AG04450 (cell line): ENCODE measurements at regions not wholly inside any gene's neighbourhood (a gene's known extent, or its start where the extent isn't known, plus 50 kb on each side); places are given as distances from the start of the nearest gene placed in this dataset.

Source experiments
- CTCF ChIA-PET: fragments of 300-600, 350-600 bp; formaldehyde crosslinking; extraction: SDS; loops from one replicate; lab custom pipeline; 2022; ENCODE audit warnings: antibody characterized with exemption, inconsistent platforms; lab: Charles Lee
- POLR2A ChIA-PET: fragments of 350-600 bp; formaldehyde crosslinking; extraction: SDS; loops from one replicate; lab custom pipeline; 2021; ENCODE audit warnings: antibody characterized with exemption, inconsistent platforms; lab: Yijun Ruan, JAX
- DNase-seq: peaks from one replicate; pipeline ENCODE4 v3.0.0-alpha.2; 2011; ENCODE audit warnings: low read depth, low spot score
- H3K27ac ChIP-seq: one replicate; pipeline ENCODE4 v1.5.1; 2012; ENCODE audit warnings: low read depth, low read length, control low read depth
- H3K27me3 ChIP-seq: one replicate; pipeline ENCODE4 v1.6.0; 2012; ENCODE audit warnings: low read length; ENCODE audit not compliant: control insufficient read depth, insufficient read depth
- H3K4me3 ChIP-seq: 2 replicates; pipeline ENCODE4 v1.5.1; 2011; ENCODE audit warnings: mild to moderate bottlenecking, low read depth, low read length, control low read depth
- H3K9me3 ChIP-seq: 2 replicates; pipeline ENCODE4 v1.5.1; 2012; ENCODE audit warnings: low read length; ENCODE audit not compliant: control insufficient read depth, insufficient read depth
- CTCF ChIP-seq: IDR thresholded peaks from 2 replicates; pipeline ENCODE4 v1.5.1; 2011; ENCODE audit warnings: low read depth, low read length, control low read depth, inconsistent platforms

GRCh38 chr14:71783088-71783487 is 149.1 kb upstream of the RGS6 start:
- CTCF ChIA-PET = interaction anchor here (2.4 to 3.3 kb wide), 2 partner anchors 30 to 72 kb away, joined by 7 to 10 read pairs; no protein-coding TSS in a partner anchor
- no peak overlapping the region for H3K27ac ChIP-seq
- no peak for DNase-seq
- TF ChIP-seq CTCF = no peak
- H3K9me3 ChIP-seq = no peaks in the 10 kb centered on the region
- POLR2A ChIA-PET = no interaction called here
- H3K27me3 ChIP-seq = peaks cover 2% of the 10 kb centered on the region
- no peak overlapping the region for H3K4me3 ChIP-seq

- ChIA-PET POLR2A (no interaction called here), CTCF (interaction anchor here (1.2 to 3.3 kb wide), 4 partner anchors 30 to 645 kb away, joined by 3 to 10 read pairs (median 7); no protein-coding TSS in a partner anchor)
- no peak for DNase-seq
- TF ChIP-seq CTCF = no peak
- Histone ChIP-seq H3K27me3 (peaks cover 2% of the 10 kb centered on the region), H3K4me3 (no peak overlapping the region), H3K9me3 (no peaks in the 10 kb centered on the region), H3K27ac (no peak overlapping the region)
Measured at GRCh38 chr14:71783786-71784185, 148.4 kb upstream of the RGS6 start.

- TF ChIP-seq CTCF = no peak
- Histone ChIP-seq H3K27ac (no peak overlapping the region), H3K27me3 (no peaks in the 10 kb centered on the region), H3K4me3 (no peak overlapping the region), H3K9me3 (no peaks in the 10 kb centered on the region)
- DNase-seq = no peak
- CTCF ChIA-PET = no interaction called here
- POLR2A ChIA-PET = no interaction called here
Measured at GRCh38 chr14:71789005-71789404, 143.2 kb upstream of the RGS6 start.

- no peaks in the 10 kb centered on the region for H3K9me3 ChIP-seq
- H3K27me3 ChIP-seq = peaks cover 2% of the 10 kb centered on the region
- no peak overlapping the region for H3K27ac ChIP-seq
- POLR2A ChIA-PET = no interaction called here
- no peak for DNase-seq
- no peak overlapping the region for H3K4me3 ChIP-seq
- CTCF ChIA-PET = interaction anchor here (2.5 kb wide), 1 partner anchor 56 kb away, joined by 11 read pairs; no protein-coding TSS in a partner anchor
- no peak for TF ChIP-seq CTCF
Measured at GRCh38 chr14:71799841-71800240, 132.4 kb upstream of the RGS6 start.

GRCh38 chr14:71800878-71801277 is 131.4 kb upstream of the RGS6 start:
- TF ChIP-seq CTCF = no peak
- Histone ChIP-seq H3K27me3 (peaks cover 2% of the 10 kb centered on the region), H3K4me3 (no peak overlapping the region), H3K27ac (no peak overlapping the region), H3K9me3 (no peaks in the 10 kb centered on the region)
- DNase-seq = no peak
- ChIA-PET CTCF (no interaction called here), POLR2A (no interaction called here)
